GM19452 (cell line): ENCODE measurements at regions not wholly inside any gene's neighbourhood (a gene's known extent, or its start where the extent isn't known, plus 50 kb on each side); places are given as distances from the start of the nearest gene placed in this dataset.
A peak's percentile ranks its signal among the peaks of the same experiment; 100 is the strongest.

ENCODE experiments used
- ATAC-seq: cut with Tn5 transposase; IDR thresholded peaks from one replicate; pipeline ENCODE4 v1.9.1; 2021; ENCODE audit not compliant: unreplicated experiment

GRCh38 chr4:38310446-38311043, 350.3 kb downstream of the PTTG2 start:
- peak; percentile 87 for ATAC-seq

- ATAC-seq, result no peak
These were observed 351.4 kb downstream of the PTTG2 start for GRCh38 chr4:38311495-38312126.

- no peak for ATAC-seq
These were observed 350.8 kb upstream of the KLF3 start for GRCh38 chr4:38313175-38313574.

GRCh38 chr4:38313999-38314561, 349.9 kb upstream of the KLF3 start:
- no peak for ATAC-seq

GRCh38 chr4:38314663-38315062, 349.3 kb upstream of the KLF3 start:
- ATAC-seq, result no peak

- ATAC-seq, result no peak
These were observed 348.7 kb upstream of the KLF3 start for GRCh38 chr4:38315286-38315685.

- ATAC-seq, result no peak
These were observed 348.0 kb upstream of the KLF3 start for GRCh38 chr4:38316045-38316444.

- no peak for ATAC-seq
These were observed 346.8 kb upstream of the KLF3 start for GRCh38 chr4:38317041-38317674.

- peak; percentile 91 for ATAC-seq
These were observed 345.1 kb upstream of the KLF3 start for GRCh38 chr4:38318737-38319455.

- peak; percentile 42 for ATAC-seq
These were observed 344.3 kb upstream of the KLF3 start for GRCh38 chr4:38319456-38320342.

- no peak for ATAC-seq
These were observed 343.7 kb upstream of the KLF3 start for GRCh38 chr4:38320343-38320695.

- ATAC-seq, result no peak
These were observed 343.2 kb upstream of the KLF3 start for GRCh38 chr4:38320833-38321232.

GRCh38 chr4:38322714-38323113, 341.3 kb upstream of the KLF3 start:
- no peak for ATAC-seq

GRCh38 chr4:38323141-38323641, 340.8 kb upstream of the KLF3 start:
- no peak for ATAC-seq

GRCh38 chr4:38324861-38325628, 339.0 kb upstream of the KLF3 start:
- no peak for ATAC-seq

- no peak for ATAC-seq
These were observed 338.4 kb upstream of the KLF3 start for GRCh38 chr4:38325629-38325913.

GRCh38 chr4:38326499-38326898, 337.5 kb upstream of the KLF3 start:
- no peak for ATAC-seq

GRCh38 chr4:38327174-38327573, 336.8 kb upstream of the KLF3 start:
- ATAC-seq, result no peak

- no peak for ATAC-seq
These were observed 334.8 kb upstream of the KLF3 start for GRCh38 chr4:38328989-38329729.
